ENCODE measurements at regions not wholly inside any gene's neighbourhood (a gene's known extent, or its start where the extent isn't known, plus 50 kb on each side); places are given as distances from the start of the nearest gene placed in this dataset.

GRCh38 chr18:37873416-37873815, 307.8 kb upstream of the CELF4 start:
- intact Hi-C loops (cut with DNase I), result no loop called here
- DNase-seq (no peak), FAIRE-seq (no peak)
- no peak for TF ChIP-seq CTCF (IDR thresholded peaks at IDR 0.05; ENCODE audit: borderline replicate concordance, extremely low read depth, insufficient read depth)
- no peaks in the 10 kb centered on the region for H3K36me3 ChIP-seq (ENCODE audit: control insufficient read depth in 2 of 3, insufficient read depth in 3 of 3, low read length in 3 of 3)
- H3K9ac ChIP-seq (ENCODE audit: low read length in 3 of 3), result no peak overlapping the region
- H3K27me3 ChIP-seq (ENCODE audit: control insufficient read depth, insufficient read depth, low read length), result no peaks in the 10 kb centered on the region
- no peaks in the 10 kb centered on the region for H3K4me1 ChIP-seq (ENCODE audit: control insufficient read depth in 2 of 3, insufficient read depth in 2 of 3, low read depth in 1 of 3, low read length in 3 of 3)
- no peak overlapping the region for H3K4me3 ChIP-seq (ENCODE audit: low read length in 3 of 3)
- no peaks in the 10 kb centered on the region for H3K9me3 ChIP-seq (ENCODE audit: control insufficient read depth in 2 of 3, insufficient read depth in 1 of 3, low read length in 3 of 3)
- no peak overlapping the region for H3K27ac ChIP-seq (ENCODE audit: low read depth in 2 of 2, low read length in 2 of 2)

GRCh38 chr18:37872562-37872961, 307.0 kb upstream of the CELF4 start:
- DNase-seq (no peak), FAIRE-seq (no peak)
- no peak for TF ChIP-seq CTCF (IDR thresholded peaks at IDR 0.05; ENCODE audit: borderline replicate concordance, extremely low read depth, insufficient read depth)
- Histone ChIP-seq H3K9me3 (ENCODE audit: control insufficient read depth in 2 of 3, insufficient read depth in 1 of 3, low read length in 3 of 3) (no peaks in the 10 kb centered on the region), H3K36me3 (ENCODE audit: control insufficient read depth in 2 of 3, insufficient read depth in 3 of 3, low read length in 3 of 3) (no peaks in the 10 kb centered on the region), H3K4me1 (ENCODE audit: control insufficient read depth in 2 of 3, insufficient read depth in 2 of 3, low read depth in 1 of 3, low read length in 3 of 3) (no peaks in the 10 kb centered on the region), H3K27ac (ENCODE audit: low read depth in 2 of 2, low read length in 2 of 2) (no peak overlapping the region), H3K9ac (ENCODE audit: low read length in 3 of 3) (no peak overlapping the region), H3K27me3 (ENCODE audit: control insufficient read depth, insufficient read depth, low read length) (no peaks in the 10 kb centered on the region), H3K4me3 (ENCODE audit: low read length in 3 of 3) (no peak overlapping the region)
- intact Hi-C loops (cut with DNase I), result no loop called here

GRCh38 chr18:37871561-37871960, 306.0 kb upstream of the CELF4 start:
- Histone ChIP-seq H3K27me3 (ENCODE audit: control insufficient read depth, insufficient read depth, low read length) (no peaks in the 10 kb centered on the region), H3K9me3 (ENCODE audit: control insufficient read depth in 2 of 3, insufficient read depth in 1 of 3, low read length in 3 of 3) (no peaks in the 10 kb centered on the region), H3K27ac (ENCODE audit: low read depth in 2 of 2, low read length in 2 of 2) (no peak overlapping the region), H3K9ac (ENCODE audit: low read length in 3 of 3) (no peak overlapping the region), H3K4me3 (ENCODE audit: low read length in 3 of 3) (no peak overlapping the region), H3K36me3 (ENCODE audit: control insufficient read depth in 2 of 3, insufficient read depth in 3 of 3, low read length in 3 of 3) (no peaks in the 10 kb centered on the region), H3K4me1 (ENCODE audit: control insufficient read depth in 2 of 3, insufficient read depth in 2 of 3, low read depth in 1 of 3, low read length in 3 of 3) (no peaks in the 10 kb centered on the region)
- FAIRE-seq, result no peak
- no peak for TF ChIP-seq CTCF (IDR thresholded peaks at IDR 0.05; ENCODE audit: borderline replicate concordance, extremely low read depth, insufficient read depth)
- no peak for DNase-seq
- intact Hi-C loops (cut with DNase I), result no loop called here

- TF ChIP-seq CTCF (IDR thresholded peaks at IDR 0.05; ENCODE audit: borderline replicate concordance, extremely low read depth, insufficient read depth), result no peak
- intact Hi-C loops (cut with DNase I), result no loop called here
- Histone ChIP-seq H3K9ac (ENCODE audit: low read length in 3 of 3) (no peak overlapping the region), H3K4me1 (ENCODE audit: control insufficient read depth in 2 of 3, insufficient read depth in 2 of 3, low read depth in 1 of 3, low read length in 3 of 3) (no peaks in the 10 kb centered on the region), H3K9me3 (ENCODE audit: control insufficient read depth in 2 of 3, insufficient read depth in 1 of 3, low read length in 3 of 3) (no peaks in the 10 kb centered on the region), H3K4me3 (ENCODE audit: low read length in 3 of 3) (no peak overlapping the region), H3K36me3 (ENCODE audit: control insufficient read depth in 2 of 3, insufficient read depth in 3 of 3, low read length in 3 of 3) (no peaks in the 10 kb centered on the region), H3K27me3 (ENCODE audit: control insufficient read depth, insufficient read depth, low read length) (no peaks in the 10 kb centered on the region), H3K27ac (ENCODE audit: low read depth in 2 of 2, low read length in 2 of 2) (no peak overlapping the region)
- no peak for FAIRE-seq
- DNase-seq, result no peak
Observed at GRCh38 chr18:37869051-37869450, 303.5 kb upstream of the CELF4 start.
